ENCODE measurements at regions not wholly inside any gene's neighbourhood (a gene's known extent, or its start where the extent isn't known, plus 50 kb on each side); places are given as distances from the start of the nearest gene placed in this dataset.

GRCh38 chr3:73832426-73832825, 207.7 kb upstream of the PDZRN3 start:
- Histone ChIP-seq H3K27me3 (ENCODE audit: insufficient read depth, low read depth) (no peaks in the 10 kb centered on the region), H3F3A (ENCODE audit: insufficient read depth, low read depth) (no peaks in the 10 kb centered on the region), H3K4me2 (no peak overlapping the region), H4K20me1 (ENCODE audit: insufficient read depth) (no peaks in the 10 kb centered on the region), H3K4me3 (no peak overlapping the region), H3K4me1 (replicated peaks; ENCODE audit: insufficient read depth) (no peaks in the 10 kb centered on the region), H3K79me2 (ENCODE audit: low read depth) (no peaks in the 10 kb centered on the region), H2AFZ (no peak overlapping the region), H3K9me3 (ENCODE audit: insufficient read depth, low read depth) (no peaks in the 10 kb centered on the region), H3K27ac (no peak overlapping the region), H3K9me2 (ENCODE audit: insufficient read depth) (no peaks in the 10 kb centered on the region), H3K36me3 (ENCODE audit: low read depth) (no peaks in the 10 kb centered on the region)
- intact Hi-C loops (cut with micrococcal nuclease; ENCODE audit: unreplicated experiment): no loop called here
- no peak for TF ChIP-seq EZH2 (IDR thresholded peaks at IDR 0.05; ENCODE audit: low read depth)
- TF ChIP-seq CTCF (conservative IDR thresholded peaks at IDR 0.05): no peak
- no TSS peak for BruUV-seq (replicated peaks)
- DNase-seq: no peak
- ChIA-PET POLR2A (ENCODE audit: unreplicated experiment) (no interaction called here), CTCF (no interaction called here)

GRCh38 chr3:73828348-73828747, 203.6 kb upstream of the PDZRN3 start:
- no peak overlapping the region for H3K4me2 ChIP-seq
- no peaks in the 10 kb centered on the region for H3F3A ChIP-seq (ENCODE audit: insufficient read depth, low read depth)
- no peak for TF ChIP-seq EZH2 (IDR thresholded peaks at IDR 0.05; ENCODE audit: low read depth)
- TF ChIP-seq CTCF (conservative IDR thresholded peaks at IDR 0.05): no peak
- no peaks in the 10 kb centered on the region for H4K20me1 ChIP-seq (ENCODE audit: insufficient read depth)
- intact Hi-C loops (cut with micrococcal nuclease; ENCODE audit: unreplicated experiment): no loop called here
- no peaks in the 10 kb centered on the region for H3K9me3 ChIP-seq (ENCODE audit: insufficient read depth, low read depth)
- CTCF ChIA-PET: no interaction called here
- H3K27ac ChIP-seq: no peak overlapping the region
- DNase-seq: no peak
- H3K4me3 ChIP-seq: no peak overlapping the region
- no peaks in the 10 kb centered on the region for H3K27me3 ChIP-seq (ENCODE audit: insufficient read depth, low read depth)
- H2AFZ ChIP-seq: no peak overlapping the region
- POLR2A ChIA-PET (ENCODE audit: unreplicated experiment): no interaction called here
- H3K36me3 ChIP-seq (ENCODE audit: low read depth): no peaks in the 10 kb centered on the region
- no peaks in the 10 kb centered on the region for H3K9me2 ChIP-seq (ENCODE audit: insufficient read depth)
- H3K4me1 ChIP-seq (replicated peaks; ENCODE audit: insufficient read depth): no peaks in the 10 kb centered on the region
- BruUV-seq (replicated peaks): no TSS peak
- H3K79me2 ChIP-seq (ENCODE audit: low read depth): no peaks in the 10 kb centered on the region

DNA sequence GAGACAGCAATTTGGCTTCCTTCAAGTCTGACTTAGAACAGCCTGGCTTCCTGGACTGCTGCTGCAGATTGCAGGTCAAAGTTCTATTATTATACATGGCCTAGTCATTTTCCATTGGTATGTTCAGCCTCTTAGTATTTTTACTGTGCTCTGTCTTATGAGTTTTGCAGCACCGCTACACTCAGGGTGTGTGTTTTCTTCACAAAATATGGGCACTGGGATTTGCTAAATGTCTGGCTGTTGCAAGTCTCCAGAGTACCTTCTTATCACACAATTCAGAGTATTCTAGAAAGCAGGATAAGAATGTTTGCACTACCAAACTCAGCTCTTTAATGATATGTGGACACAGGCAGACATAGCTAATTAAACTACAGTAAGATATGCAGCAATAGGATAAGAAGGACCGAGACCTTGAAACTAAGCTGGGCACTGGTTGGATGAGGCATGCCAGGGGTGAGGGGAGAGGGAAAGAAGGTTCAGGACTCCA, 203.0 kb upstream of the PDZRN3 start:
- BruUV-seq (replicated peaks): no TSS peak
- no peak for TF ChIP-seq EZH2 (IDR thresholded peaks at IDR 0.05; ENCODE audit: low read depth)
- no peak for TF ChIP-seq CTCF (conservative IDR thresholded peaks at IDR 0.05)
- CTCF ChIA-PET: no interaction called here

More for the DNA sequence above, 203.0 kb upstream of the PDZRN3 start:
- no peaks in the 10 kb centered on the region for H3K9me2 ChIP-seq (ENCODE audit: insufficient read depth)
- POLR2A ChIA-PET (ENCODE audit: unreplicated experiment): no interaction called here
- intact Hi-C loops (cut with micrococcal nuclease; ENCODE audit: unreplicated experiment): no loop called here
- no peaks in the 10 kb centered on the region for H3K36me3 ChIP-seq (ENCODE audit: low read depth)
- H4K20me1 ChIP-seq (ENCODE audit: insufficient read depth): no peaks in the 10 kb centered on the region
- no peak overlapping the region for H3K4me2 ChIP-seq
- no peak for DNase-seq
- H3K79me2 ChIP-seq (ENCODE audit: low read depth): no peaks in the 10 kb centered on the region
- H3K9me3 ChIP-seq (ENCODE audit: insufficient read depth, low read depth): no peaks in the 10 kb centered on the region
- H3K27me3 ChIP-seq (ENCODE audit: insufficient read depth, low read depth): no peaks in the 10 kb centered on the region
- no peaks in the 10 kb centered on the region for H3K4me1 ChIP-seq (replicated peaks; ENCODE audit: insufficient read depth)
- no peak overlapping the region for H3K4me3 ChIP-seq
- no peak overlapping the region for H2AFZ ChIP-seq
- H3F3A ChIP-seq (ENCODE audit: insufficient read depth, low read depth): no peaks in the 10 kb centered on the region
- no peak overlapping the region for H3K27ac ChIP-seq

Data from PC-9 (cell line).